ENCODE measurements at regions not wholly inside any gene's neighbourhood (a gene's known extent, or its start where the extent isn't known, plus 50 kb on each side); places are given as distances from the start of the nearest gene placed in this dataset.

DNA sequence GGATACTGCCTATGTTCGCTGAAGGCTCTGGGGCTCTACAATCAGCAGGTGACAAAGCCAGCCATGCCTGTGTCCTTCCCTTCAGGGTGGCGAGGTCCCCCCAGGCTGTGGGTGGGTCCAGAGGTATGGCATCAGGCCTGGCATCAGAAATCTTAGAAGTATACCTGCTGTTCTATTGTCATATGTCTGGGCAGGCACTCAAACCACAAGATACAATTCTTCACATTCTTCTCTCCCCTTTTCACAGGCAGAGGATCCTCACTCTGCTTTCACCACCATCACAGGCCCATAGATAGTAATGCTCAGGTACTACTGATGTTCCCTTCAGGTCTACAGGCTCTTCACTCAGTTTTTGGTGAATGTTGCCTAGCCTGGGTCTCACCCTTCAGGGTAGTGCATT is 1180.0 kb upstream of the CITED2 start:
- H3K9me3 ChIP-seq (ENCODE audit: control insufficient read depth, low read length), result no peaks in the 10 kb centered on the region
- WGBS, 2 experiments (ENCODE audit: insufficient coverage in 1 of 2, insufficient read length in 1 of 2), result 94% methylated on average over 2 of the region's 2 CpGs; no CpG with 5 or more reads in 1 of the 2 experiments
- no peaks in the 10 kb centered on the region for H3K27me3 ChIP-seq (ENCODE audit: control insufficient read depth, insufficient read depth, low read length, poor library complexity, severe bottlenecking)
- no peaks in the 10 kb centered on the region for H3K9me3 Mint-ChIP-seq
- H3K27me3 Mint-ChIP-seq (ENCODE audit: insufficient read depth), result no peaks in the 10 kb centered on the region
- H3K4me1 Mint-ChIP-seq, result no peaks in the 10 kb centered on the region
- H3K36me3 ChIP-seq (ENCODE audit: control insufficient read depth, insufficient read depth, low read length), result no peaks in the 10 kb centered on the region
- H3K36me3 Mint-ChIP-seq (ENCODE audit: low read depth), result no peaks in the 10 kb centered on the region
- H3K4me3 ChIP-seq (ENCODE audit: low read length), result no peak overlapping the region
- no peak overlapping the region for H3K27ac Mint-ChIP-seq
- DNase-seq, result no peak
- no peak for TF ChIP-seq CTCF (conservative IDR thresholded peaks at IDR 0.05)
- H3K4me1 ChIP-seq (ENCODE audit: control insufficient read depth, insufficient read depth, low read length), result no peaks in the 10 kb centered on the region
- H3K9ac ChIP-seq (ENCODE audit: extremely low read depth, low read length, poor library complexity, severe bottlenecking), result no peak overlapping the region
- no peak overlapping the region for H3K4me3 Mint-ChIP-seq
- no peak overlapping the region for H3K27ac ChIP-seq (ENCODE audit: low read depth, low read length)

DNA sequence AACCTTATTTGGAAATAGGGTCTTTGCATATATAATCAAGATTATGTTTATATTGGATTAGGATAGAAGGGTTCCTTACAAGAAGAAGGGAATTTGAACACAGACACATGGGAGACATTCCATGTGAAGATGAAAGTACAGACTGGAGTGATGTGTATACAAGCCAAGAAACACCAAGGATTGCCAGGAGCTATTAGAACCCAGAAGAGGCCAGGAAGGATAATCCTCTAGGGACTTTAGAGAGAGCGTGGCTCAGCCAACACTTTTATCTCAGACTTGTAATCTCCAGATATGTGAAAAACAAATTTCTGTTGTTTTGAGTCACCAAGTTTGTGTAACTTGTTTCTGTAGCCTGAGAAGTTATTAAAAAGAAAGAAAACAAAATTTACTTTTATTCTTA is 1173.9 kb upstream of the CITED2 start:
- peaks cover 2% of the 10 kb centered on the region for H3K9me3 Mint-ChIP-seq
- H3K9me3 ChIP-seq (ENCODE audit: control insufficient read depth, low read length), result no peaks in the 10 kb centered on the region
- WGBS, 2 experiments (ENCODE audit: insufficient coverage in 1 of 2, insufficient read length in 1 of 2), result 80 to 92% methylated on average over 1 of the region's 1 CpG

DNA sequence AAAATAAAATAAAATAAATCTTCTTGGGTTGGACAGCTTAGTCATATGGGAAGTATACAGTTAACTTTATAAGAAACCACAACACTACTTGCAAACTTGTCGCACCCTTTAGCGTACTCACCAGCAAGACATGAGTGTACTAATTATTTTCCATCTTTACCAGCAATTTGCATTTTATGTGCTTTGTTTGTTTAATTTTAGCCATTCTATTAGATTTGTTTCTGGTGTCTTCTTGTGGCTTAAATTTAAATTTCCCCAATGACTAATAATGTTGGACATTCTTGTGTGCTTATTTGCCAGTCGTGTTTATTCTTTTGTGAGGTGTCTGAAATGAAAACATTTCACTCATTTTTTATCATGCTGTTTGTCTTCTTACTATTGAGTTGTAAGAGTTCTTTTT is 1172.2 kb upstream of the CITED2 start:
- Mint-ChIP-seq H3K4me3 (no peak overlapping the region), H3K27ac (no peak overlapping the region), H3K36me3 (ENCODE audit: low read depth) (no peaks in the 10 kb centered on the region), H3K9me3 (peaks cover 2% of the 10 kb centered on the region), H3K4me1 (no peaks in the 10 kb centered on the region), H3K27me3 (ENCODE audit: insufficient read depth) (no peaks in the 10 kb centered on the region)
- no peaks in the 10 kb centered on the region for H3K27me3 ChIP-seq (ENCODE audit: control insufficient read depth, insufficient read depth, low read length, poor library complexity, severe bottlenecking)
- DNase-seq, result no peak
- H3K4me3 ChIP-seq (ENCODE audit: low read length), result no peak overlapping the region
- WGBS, 2 experiments (ENCODE audit: insufficient coverage in 1 of 2, insufficient read length in 1 of 2), result 82% methylated on average over 3 of the region's 3 CpGs; no CpG with 5 or more reads in 1 of the 2 experiments
- H3K27ac ChIP-seq (ENCODE audit: low read depth, low read length), result no peak overlapping the region
- H3K9ac ChIP-seq (ENCODE audit: extremely low read depth, low read length, poor library complexity, severe bottlenecking), result no peak overlapping the region
- H3K4me1 ChIP-seq (ENCODE audit: control insufficient read depth, insufficient read depth, low read length), result no peaks in the 10 kb centered on the region
- no peak for TF ChIP-seq CTCF (conservative IDR thresholded peaks at IDR 0.05)
- no peaks in the 10 kb centered on the region for H3K9me3 ChIP-seq (ENCODE audit: control insufficient read depth, low read length)
- no peaks in the 10 kb centered on the region for H3K36me3 ChIP-seq (ENCODE audit: control insufficient read depth, insufficient read depth, low read length)

More for the DNA sequence above, 1173.9 kb upstream of the CITED2 start:
- Histone ChIP-seq H3K4me3 (ENCODE audit: low read length) (no peak overlapping the region), H3K9ac (ENCODE audit: extremely low read depth, low read length, poor library complexity, severe bottlenecking) (no peak overlapping the region), H3K36me3 (ENCODE audit: control insufficient read depth, insufficient read depth, low read length) (no peaks in the 10 kb centered on the region), H3K27me3 (ENCODE audit: control insufficient read depth, insufficient read depth, low read length, poor library complexity, severe bottlenecking) (no peaks in the 10 kb centered on the region), H3K27ac (ENCODE audit: low read depth, low read length) (no peak overlapping the region), H3K4me1 (ENCODE audit: control insufficient read depth, insufficient read depth, low read length) (no peaks in the 10 kb centered on the region)
- H3K36me3 Mint-ChIP-seq (ENCODE audit: low read depth), result no peaks in the 10 kb centered on the region
- no peak for TF ChIP-seq CTCF (conservative IDR thresholded peaks at IDR 0.05)
- no peaks in the 10 kb centered on the region for H3K27me3 Mint-ChIP-seq (ENCODE audit: insufficient read depth)
- DNase-seq, result no peak
- no peaks in the 10 kb centered on the region for H3K4me1 Mint-ChIP-seq
- no peak overlapping the region for H3K4me3 Mint-ChIP-seq
- H3K27ac Mint-ChIP-seq, result no peak overlapping the region

Measured in endodermal cell (in vitro differentiated cells).